KG1 (cell line): ENCODE measurements at regions not wholly inside any gene's neighbourhood (a gene's known extent, or its start where the extent isn't known, plus 50 kb on each side); places are given as distances from the start of the nearest gene placed in this dataset.

ENCODE experiments used
- DNase-seq: peaks from one replicate; lab custom pipeline; 2025; lab: John Stamatoyannopoulos, UW

DNA sequence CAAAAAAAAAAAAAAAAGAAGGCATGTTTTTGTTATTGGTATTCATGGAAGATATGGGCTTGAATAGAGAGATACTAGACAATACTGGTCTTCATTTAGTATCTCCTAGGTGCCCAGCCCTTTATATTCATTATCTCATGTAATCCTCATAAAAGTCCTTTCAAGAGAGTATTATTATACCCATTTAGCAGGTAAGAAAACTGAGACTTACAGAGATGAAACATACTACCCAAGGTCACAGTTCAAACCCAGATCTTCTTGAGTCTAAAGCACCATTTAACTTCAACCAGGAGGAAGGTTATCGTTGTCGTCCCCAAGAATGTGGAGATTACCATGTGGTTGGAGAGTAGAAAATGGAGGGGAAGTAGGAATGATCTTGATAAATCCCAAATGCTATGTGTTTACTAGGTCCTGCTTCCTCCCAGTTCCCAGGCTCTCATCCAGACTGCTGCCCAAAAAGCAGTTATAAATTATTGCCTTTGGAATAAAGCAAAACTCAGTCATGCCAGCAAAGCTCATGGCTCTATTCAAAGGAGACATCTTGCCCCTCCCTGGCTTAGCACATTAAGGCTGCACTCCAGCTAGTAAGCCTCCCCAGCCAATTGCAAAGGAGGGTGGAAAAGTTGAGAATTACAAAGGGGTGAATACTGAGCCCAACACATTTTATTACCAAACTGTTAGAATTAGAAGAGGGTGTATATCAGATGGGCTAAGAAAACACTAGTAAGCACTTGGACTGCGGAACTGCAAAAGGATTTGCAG lies 163.9 kb downstream of the PIK3R1 start:
- DNase-seq: no peak

GRCh38 chr5:68380078-68380477 lies 164.5 kb downstream of the PIK3R1 start:
- DNase-seq: no peak

- DNase-seq: peak; percentile 23
These were observed 165.5 kb downstream of the PIK3R1 start for GRCh38 chr5:68381060-68381459.

DNA sequence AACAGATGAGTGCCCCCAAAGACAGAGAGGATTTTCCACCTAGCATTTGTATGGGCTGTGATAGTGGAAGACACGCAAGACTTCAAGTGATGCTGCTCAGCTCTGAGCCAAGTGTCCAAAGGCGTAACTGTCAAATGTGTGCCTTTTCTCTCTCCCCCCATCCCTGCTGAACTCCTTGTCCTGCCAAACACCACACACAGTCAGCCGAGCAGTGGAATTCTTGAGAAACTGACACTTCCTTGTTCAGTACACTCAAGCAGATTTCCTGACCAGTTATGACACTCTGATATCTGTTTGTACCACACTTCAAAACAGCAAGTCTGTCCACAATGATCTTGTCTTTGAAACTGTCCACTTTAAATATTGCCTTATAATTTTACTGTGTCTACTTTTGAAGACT lies 166.4 kb downstream of the PIK3R1 start:
- peak; percentile 24 for DNase-seq

- DNase-seq: no peak
These were observed 167.1 kb downstream of the PIK3R1 start for GRCh38 chr5:68382640-68383039.

DNA sequence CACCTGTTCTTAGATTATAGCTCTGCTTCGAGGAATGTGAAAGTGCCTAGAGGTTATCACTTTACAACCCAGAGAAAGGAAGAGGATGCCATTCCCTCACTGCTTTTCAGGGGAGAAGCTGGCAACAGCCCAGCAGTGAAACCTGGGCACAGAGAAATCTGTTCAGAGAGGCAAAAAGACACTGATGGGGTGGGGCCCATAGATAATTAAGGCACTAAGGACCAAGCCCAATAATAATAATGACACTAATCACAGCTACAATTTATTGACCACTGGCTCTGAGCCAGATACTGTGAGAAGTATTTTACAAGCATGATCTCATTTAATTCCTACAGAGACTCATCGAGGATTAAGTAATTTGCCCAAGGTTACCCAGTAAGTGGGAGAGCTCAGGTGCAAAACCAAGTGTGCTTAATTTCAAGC lies 168.3 kb downstream of the PIK3R1 start:
- DNase-seq: no peak

GRCh38 chr5:68384936-68385594 lies 169.5 kb downstream of the PIK3R1 start:
- DNase-seq: no peak

DNA sequence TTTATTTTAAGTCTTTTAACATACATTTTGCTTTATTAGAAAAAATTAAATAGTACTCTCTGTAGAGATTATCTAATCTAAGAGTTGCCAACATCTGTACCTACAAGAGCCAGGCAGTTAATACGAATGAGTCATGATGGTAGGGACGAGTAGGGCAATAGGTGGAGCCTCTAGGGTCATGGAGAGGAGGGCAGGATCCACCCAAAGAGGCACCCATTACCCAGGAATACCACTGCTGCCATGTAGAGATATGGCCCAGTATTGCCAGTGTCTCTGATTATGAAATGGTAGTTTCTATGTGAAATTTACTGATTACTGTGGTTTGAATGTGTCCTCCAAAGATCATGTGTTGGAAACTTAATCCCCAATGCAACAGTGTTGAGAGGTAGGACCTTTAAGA lies 170.4 kb downstream of the PIK3R1 start:
- DNase-seq: no peak

DNA sequence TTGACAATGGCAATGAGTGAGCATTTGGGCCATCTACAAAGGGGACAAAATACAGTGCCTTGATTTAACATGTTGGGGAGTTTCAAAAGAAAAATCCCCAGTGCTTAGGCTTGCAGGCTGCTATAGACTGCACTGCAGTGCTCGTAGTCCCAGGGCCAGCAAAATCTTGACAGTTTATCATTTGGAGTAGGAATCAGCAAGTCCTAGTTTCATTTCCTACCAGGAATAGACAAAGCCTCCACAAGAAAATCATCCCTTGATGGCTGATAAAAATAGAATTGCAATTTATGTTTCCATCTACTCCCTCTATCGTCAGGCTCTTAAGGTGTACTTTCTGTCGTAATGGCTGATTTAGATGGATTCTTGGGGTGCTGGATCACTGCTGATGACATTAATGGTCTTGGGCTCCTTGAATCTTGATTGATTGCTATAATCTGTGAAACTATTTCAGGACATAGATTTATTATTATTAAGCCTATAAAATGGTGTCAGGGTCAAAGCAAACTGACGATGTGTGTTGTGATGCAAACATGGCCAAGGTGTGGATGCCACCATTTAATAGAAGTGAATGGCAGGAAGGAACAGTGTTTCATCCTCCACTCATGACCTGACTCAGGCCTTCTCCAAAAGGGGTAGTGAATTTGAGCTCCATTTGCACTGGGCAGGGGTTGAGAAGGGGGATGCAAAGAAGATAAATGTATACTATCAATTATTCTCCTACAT lies 171.7 kb downstream of the PIK3R1 start:
- DNase-seq: no peak

GRCh38 chr5:68389618-68390017 lies 174.1 kb downstream of the PIK3R1 start:
- no peak for DNase-seq

DNA sequence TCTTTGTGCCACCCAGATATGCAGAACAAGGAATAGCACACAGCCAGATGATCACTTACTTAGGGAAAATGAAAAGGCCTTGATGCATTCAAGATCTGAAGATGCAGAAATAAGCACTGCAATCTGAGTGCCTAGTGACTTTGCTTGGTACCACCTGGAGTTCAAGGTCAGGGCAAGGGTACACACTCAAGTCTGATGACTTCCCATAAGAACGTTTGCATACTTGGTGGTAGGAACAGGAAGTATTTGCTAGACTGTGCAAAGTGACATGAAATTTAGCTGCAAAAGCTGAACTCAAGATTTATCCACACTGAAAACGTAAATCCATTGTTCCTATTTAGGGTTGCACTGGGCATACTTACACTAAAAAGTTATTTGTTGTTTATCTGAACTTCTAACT lies 177.1 kb downstream of the PIK3R1 start:
- DNase-seq: no peak

GRCh38 chr5:68395302-68395701 lies 179.7 kb downstream of the PIK3R1 start:
- no peak for DNase-seq

DNA sequence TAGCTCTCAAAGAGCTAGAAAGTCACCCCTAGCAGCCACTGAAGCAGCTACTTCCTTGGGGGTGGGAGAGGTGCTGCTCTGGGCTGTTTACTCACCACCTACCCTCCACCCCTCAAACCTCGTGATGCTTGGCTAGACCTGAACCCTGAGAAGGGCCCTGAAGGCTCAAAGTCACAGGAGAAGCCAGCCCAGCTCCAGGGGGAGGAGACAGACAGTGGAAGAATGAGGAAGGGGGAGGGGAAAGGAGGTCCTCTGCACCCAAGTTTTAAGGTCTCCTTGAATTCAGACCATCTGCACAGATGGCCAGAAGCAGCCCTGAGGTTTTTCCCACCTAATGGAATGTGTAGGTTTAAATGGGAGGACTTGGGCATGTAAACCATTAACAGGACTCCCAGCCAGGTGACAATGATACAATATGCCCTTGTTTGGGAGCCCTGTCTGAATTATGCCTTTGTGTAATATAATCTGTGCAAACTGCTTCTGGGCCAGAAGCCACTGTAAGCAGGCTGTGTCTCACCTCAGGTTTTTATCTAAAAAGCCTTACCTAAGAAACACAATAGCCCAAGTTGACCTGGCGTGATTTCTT lies 180.5 kb downstream of the PIK3R1 start:
- no peak for DNase-seq

- DNase-seq: no peak
These were observed 181.2 kb downstream of the PIK3R1 start for GRCh38 chr5:68396722-68397121.

GRCh38 chr5:68398146-68398812 lies 182.7 kb downstream of the PIK3R1 start:
- no peak for DNase-seq

DNA sequence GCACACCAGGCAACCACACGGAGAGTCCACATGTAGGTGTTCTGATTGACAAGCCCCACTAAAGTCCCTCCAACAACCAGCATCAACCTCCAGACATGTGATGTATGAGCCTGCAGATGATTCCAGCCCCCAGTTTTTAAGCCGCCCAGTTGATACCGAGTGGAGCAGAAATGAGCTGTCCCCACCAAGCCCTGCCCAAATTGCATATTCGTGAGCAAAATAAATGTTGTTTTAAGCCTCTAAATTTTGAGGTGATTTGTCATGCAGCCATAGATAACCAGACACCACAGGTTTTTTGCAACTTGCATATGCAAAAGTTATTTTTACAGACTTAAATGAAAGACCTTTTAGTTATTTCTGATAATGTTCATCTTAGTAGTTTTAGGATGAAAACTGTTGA lies 187.7 kb downstream of the PIK3R1 start:
- no peak for DNase-seq

- DNase-seq: no peak
These were observed 188.7 kb downstream of the PIK3R1 start for GRCh38 chr5:68404246-68404645.

DNA sequence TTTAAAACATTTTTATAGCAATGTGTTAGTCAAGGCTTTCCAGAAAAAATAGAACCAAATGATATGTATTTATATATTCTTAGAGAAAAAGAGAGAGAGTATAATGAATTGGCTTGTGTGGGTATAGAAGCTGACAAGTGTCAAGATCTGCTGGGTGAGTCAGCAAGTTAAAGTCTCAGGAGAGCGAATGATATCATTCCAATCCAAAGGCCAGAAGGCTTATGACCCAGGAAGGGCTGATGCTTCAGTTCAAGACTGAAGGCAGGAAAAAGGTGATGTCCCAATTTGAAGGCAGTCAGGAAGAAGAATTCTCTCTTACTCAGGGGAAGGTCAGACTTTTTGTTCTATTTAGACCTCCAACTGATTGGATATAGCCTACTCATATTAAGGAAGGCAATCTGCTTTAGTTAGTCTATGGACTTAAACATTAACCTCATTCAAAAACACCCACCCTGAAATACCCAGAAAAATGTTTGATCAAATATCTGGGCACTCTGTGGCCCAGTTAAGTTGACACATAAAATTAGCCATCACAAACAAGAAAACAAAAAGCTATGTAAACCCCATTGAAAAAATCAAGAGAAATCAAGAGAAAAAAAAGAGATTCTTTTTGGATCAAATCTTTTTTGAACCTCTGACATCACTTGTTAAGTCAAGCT lies 189.6 kb downstream of the PIK3R1 start:
- no peak for DNase-seq

- no peak for DNase-seq
These were observed 190.5 kb downstream of the PIK3R1 start for GRCh38 chr5:68405784-68406743.

- DNase-seq: no peak
These were observed 191.2 kb downstream of the PIK3R1 start for GRCh38 chr5:68406767-68407241.
